ENCODE measurements at regions not wholly inside any gene's neighbourhood (a gene's known extent, or its start where the extent isn't known, plus 50 kb on each side); places are given as distances from the start of the nearest gene placed in this dataset.
A peak's percentile ranks its signal among the peaks of the same experiment; 100 is the strongest.

GRCh38 chr6:140923048-140923447 lies 1209.7 kb upstream of the GJE1 start:
- no peak for DNase-seq

GRCh38 chr6:140921366-140922226 lies 1211.1 kb upstream of the GJE1 start:
- DNase-seq: no peak

- no peak for DNase-seq
Measured at GRCh38 chr6:140917911-140918310, 1214.8 kb upstream of the GJE1 start.

GRCh38 chr6:140915551-140915950 lies 1217.2 kb upstream of the GJE1 start:
- peak; percentile 84 for DNase-seq

- DNase-seq: peak; percentile 86
Measured at GRCh38 chr6:140915103-140915502, 1217.6 kb upstream of the GJE1 start.

GRCh38 chr6:140912686-140913085 lies 1220.0 kb upstream of the GJE1 start:
- DNase-seq: no peak

- no peak for DNase-seq
Measured at GRCh38 chr6:140909625-140910024, 1223.1 kb upstream of the GJE1 start.

GRCh38 chr6:140909156-140909555 lies 1223.6 kb upstream of the GJE1 start:
- DNase-seq: no peak

GRCh38 chr6:140908505-140908904 lies 1224.2 kb upstream of the GJE1 start:
- no peak for DNase-seq

GRCh38 chr6:140907235-140907634 lies 1225.5 kb upstream of the GJE1 start:
- no peak for DNase-seq

GRCh38 chr6:140905724-140906123 lies 1227.0 kb upstream of the GJE1 start:
- DNase-seq: no peak

- no peak for DNase-seq
Measured at GRCh38 chr6:140905050-140905449, 1227.7 kb upstream of the GJE1 start.

GRCh38 chr6:140897804-140898573 lies 1234.7 kb upstream of the GJE1 start:
- DNase-seq: no peak

GRCh38 chr6:140897349-140897748 lies 1235.4 kb upstream of the GJE1 start:
- no peak for DNase-seq

- DNase-seq: no peak
Measured at GRCh38 chr6:140893432-140893831, 1239.3 kb upstream of the GJE1 start.

GRCh38 chr6:140879946-140880345 lies 1252.8 kb upstream of the GJE1 start:
- no peak for DNase-seq

- DNase-seq: no peak
Measured at GRCh38 chr6:140874066-140874465, 1258.7 kb upstream of the GJE1 start.

GRCh38 chr6:140872885-140873284 lies 1259.8 kb upstream of the GJE1 start:
- no peak for DNase-seq

- no peak for DNase-seq
Measured at GRCh38 chr6:140871911-140872310, 1260.8 kb upstream of the GJE1 start.

- no peak for DNase-seq
Measured at GRCh38 chr6:140867336-140867735, 1265.4 kb upstream of the GJE1 start.

- DNase-seq: no peak
Measured at GRCh38 chr6:140858381-140858971, 1274.2 kb upstream of the GJE1 start.

- no peak for DNase-seq
Measured at GRCh38 chr6:140857739-140858380, 1274.9 kb upstream of the GJE1 start.

- DNase-seq: no peak
Measured at GRCh38 chr6:140855520-140855919, 1277.2 kb upstream of the GJE1 start.
